ENCODE measurements at regions not wholly inside any gene's neighbourhood (a gene's known extent, or its start where the extent isn't known, plus 50 kb on each side); places are given as distances from the start of the nearest gene placed in this dataset.

GRCh38 chr6:93786474-93787330, 367.3 kb upstream of the EPHA7 start:
- Histone ChIP-seq H3K27me3 (ENCODE audit: insufficient read depth, low read length) (no peaks in the 10 kb centered on the region), H3K4me2 (ENCODE audit: low read length) (no peak overlapping the region), H2AFZ (ENCODE audit: low read depth, low read length, poor library complexity, severe bottlenecking) (no peak overlapping the region), H3K9me2 (ENCODE audit: insufficient read depth) (no peaks in the 10 kb centered on the region), H3K4me1 (ENCODE audit: control insufficient read depth in 1 of 2, insufficient read depth in 2 of 2, low read length in 2 of 2) (no peaks in the 10 kb centered on the region), H3K79me2 (ENCODE audit: insufficient read depth, low read length) (no peaks in the 10 kb centered on the region), H3K4me3 (replicated peaks in 1 of 2; ENCODE audit: low read depth in 1 of 2, low read length in 2 of 2) (no peak overlapping the region), H3K9ac (ENCODE audit: low read length) (no peak overlapping the region), H3K9me3 (ENCODE audit: control insufficient read depth in 1 of 2, insufficient read depth in 1 of 2, low read depth in 1 of 2, low read length in 2 of 2) (peaks cover 3 to 8% of the 10 kb centered on the region in 2 experiments; a peak in 2 of 4 replicates), H3K27ac (ENCODE audit: low read depth, low read length) (no peak overlapping the region), H3K36me3 (ENCODE audit: control insufficient read depth in 1 of 2, insufficient read depth in 2 of 2, low read length in 2 of 2) (no peaks in the 10 kb centered on the region), H4K20me1 (ENCODE audit: insufficient read depth) (no peaks in the 10 kb centered on the region)
- intact Hi-C loops (cut with micrococcal nuclease) = no loop called here
- ChIA-PET RAD21 (ENCODE audit: low non-redundant PET in 1 of 2, low total read pairs in 2 of 2, uncharacterized antibody in 2 of 2, unreplicated experiment in 2 of 2) (no interaction called here), POLR2A (no interaction called here), CTCF (no interaction called here)
- TF ChIP-seq ELF1 (IDR thresholded peaks at IDR 0.05; ENCODE audit: borderline replicate concordance, low read depth) (no peak), RAD21 (IDR thresholded peaks at IDR 0.05; ENCODE audit: low read depth) (no peak), ATF3 (IDR thresholded peaks at IDR 0.05) (no peak), EGR1 (IDR thresholded peaks at IDR 0.05; ENCODE audit: low read depth) (no peak), REST (IDR thresholded peaks at IDR 0.05; ENCODE audit: low read depth) (no peak), CTCF (IDR thresholded peaks at IDR 0.05 in 2 of 3, conservative IDR thresholded peaks at IDR 0.05 in 1 of 3; ENCODE audit: borderline replicate concordance in 1 of 3, insufficient read depth in 1 of 3, low read depth in 2 of 3, low read length in 2 of 3) (no peak), EZH2 (IDR thresholded peaks at IDR 0.05) (no peak), SIN3A (IDR thresholded peaks at IDR 0.05; ENCODE audit: low read depth) (no peak), FOSL1 (IDR thresholded peaks at IDR 0.05; ENCODE audit: low read depth) (no peak), POLR2AphosphoS5 (IDR thresholded peaks at IDR 0.05; ENCODE audit: low read depth, low read length) (no peak), MAX (IDR thresholded peaks at IDR 0.05) (no peak), POLR2A (IDR thresholded peaks at IDR 0.05; ENCODE audit: borderline replicate concordance, extremely low read depth, insufficient read depth, insufficient read length) (no peak), JUND (IDR thresholded peaks at IDR 0.05) (no peak), CEBPB (IDR thresholded peaks at IDR 0.05; ENCODE audit: low read depth) (no peak), ZNF274 (IDR thresholded peaks at IDR 0.05; ENCODE audit: low read depth, low read length) (no peak), ZFX (IDR thresholded peaks at IDR 0.05) (no peak), SRF (IDR thresholded peaks at IDR 0.05; ENCODE audit: low read depth) (no peak)
- no TSS peak for BruUV-seq (replicated peaks)
- DNase-seq (ENCODE audit: low read depth, low spot score) (no peak), ATAC-seq (no peak)

Measured in HCT116 (cell line).